HL-60 (cell line): ENCODE measurements at regions not wholly inside any gene's neighbourhood (a gene's known extent, or its start where the extent isn't known, plus 50 kb on each side); places are given as distances from the start of the nearest gene placed in this dataset.

Source experiments
- CTCF ChIP-seq: IDR thresholded peaks from one replicate; pipeline ENCODE4 v1.5.1; 2011; ENCODE audit warnings: low read length, control low read depth, inconsistent platforms; ENCODE audit not compliant: insufficient read depth
- GABPA ChIP-seq: IDR thresholded peaks from 2 replicates; pipeline ENCODE4 v1.6.1; 2012; ENCODE audit warnings: low read depth
- POLR2AphosphoS5 ChIP-seq: IDR thresholded peaks from 2 replicates; pipeline ENCODE4 v1.6.1; 2012; ENCODE audit warnings: low read depth
- REST ChIP-seq: IDR thresholded peaks from 2 replicates; pipeline ENCODE4 v1.6.1; 2012; ENCODE audit warnings: low read depth; ENCODE audit not compliant: insufficient replicate concordance

- no peak for TF ChIP-seq CTCF
- TF ChIP-seq POLR2AphosphoS5 = no peak
- no peak for TF ChIP-seq REST
- TF ChIP-seq GABPA = no peak
Observed at GRCh38 chr16:17775061-17775460, 304.3 kb upstream of the XYLT1 start.
